ENCODE measurements at regions not wholly inside any gene's neighbourhood (a gene's known extent, or its start where the extent isn't known, plus 50 kb on each side); places are given as distances from the start of the nearest gene placed in this dataset.
"Not testable (repeated sequence)": the region's sequence is repeated elsewhere in the genome, so short reads cannot be mapped to it uniquely, and the experiment has no call there.

DNA sequence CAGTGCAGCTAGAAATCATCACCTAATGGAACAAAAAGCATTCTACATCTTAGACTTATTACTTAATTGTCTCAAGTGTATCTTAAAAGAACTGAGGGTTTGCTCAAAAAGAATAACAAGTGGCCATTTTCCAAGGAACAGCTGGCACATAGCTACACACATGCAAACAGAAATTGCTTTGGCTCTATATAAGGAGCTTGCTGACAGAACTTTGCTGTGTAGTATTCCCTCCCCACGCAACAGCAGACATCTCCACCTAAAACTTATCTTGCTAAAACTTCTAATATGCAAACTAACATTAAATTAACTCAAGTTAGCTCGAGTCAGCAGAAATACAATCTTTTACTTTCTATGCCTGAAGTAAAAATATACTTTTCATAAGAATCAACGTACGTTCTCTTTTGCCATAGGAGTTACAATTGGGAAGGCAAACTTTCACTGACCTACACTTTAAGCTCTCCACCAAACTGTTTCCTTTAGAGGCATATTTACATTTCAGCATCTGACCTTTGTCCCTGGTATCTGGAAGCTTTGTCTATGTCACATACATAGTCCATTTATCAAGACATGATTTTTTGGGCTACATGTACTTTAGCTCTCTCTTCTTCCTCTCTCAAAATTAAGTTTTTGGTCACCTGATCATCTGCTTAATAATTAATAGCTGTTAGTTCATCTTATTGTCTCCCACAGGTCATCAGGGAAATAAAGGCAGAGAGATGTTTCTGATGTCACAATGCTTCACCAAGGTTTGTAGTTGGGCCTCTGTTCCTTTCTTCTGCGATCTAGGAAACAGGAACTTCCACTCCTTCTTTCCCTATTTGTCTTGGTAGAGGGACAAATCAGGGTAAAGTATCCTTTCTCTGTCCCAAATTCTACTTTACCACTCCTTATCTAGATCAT is 163.4 kb upstream of the AGTR1 start:
- no peak for DNase-seq

DNA sequence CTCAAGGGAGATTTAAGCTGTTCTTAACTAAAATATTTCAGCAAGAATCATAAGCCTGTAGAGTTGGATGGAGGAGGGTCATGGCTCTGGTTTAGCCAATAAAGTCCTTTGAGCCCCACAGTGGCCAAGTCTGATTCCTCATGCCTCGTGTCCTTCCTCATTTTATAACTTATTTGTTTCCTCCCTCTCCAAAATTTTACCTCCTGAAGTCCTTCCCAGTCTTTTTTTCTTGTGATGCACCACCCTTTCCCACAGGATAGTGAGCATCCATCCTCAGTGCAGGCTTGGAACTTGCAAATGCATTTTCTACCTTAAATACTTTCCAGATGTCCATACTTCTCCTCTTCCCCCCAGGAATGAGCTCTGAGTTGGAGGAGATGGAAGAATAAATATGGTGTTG is 162.7 kb upstream of the AGTR1 start:
- DNase-seq = peak; percentile 39

- no peak for DNase-seq
Measured at GRCh38 chr3:148540266-148540665, 157.4 kb upstream of the AGTR1 start.

DNA sequence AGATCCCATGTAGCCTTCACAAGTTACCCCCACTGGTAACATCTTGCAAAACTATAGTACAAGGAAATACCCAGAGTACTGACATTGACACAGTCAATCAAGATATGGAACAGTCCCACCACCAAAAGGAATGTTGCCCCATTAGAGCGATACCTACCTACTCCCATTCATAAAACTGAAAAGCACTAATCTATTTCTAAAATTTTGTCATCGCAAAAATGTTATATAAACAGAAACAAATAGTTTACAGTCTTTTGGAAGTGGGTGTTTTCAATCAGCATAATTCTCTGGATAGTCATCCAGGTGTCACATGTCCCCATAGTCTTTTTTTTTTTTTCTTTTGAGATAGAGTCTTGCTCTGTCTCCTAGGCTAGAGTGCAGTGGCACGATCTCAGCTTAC is 156.9 kb upstream of the AGTR1 start:
- no peak for DNase-seq

GRCh38 chr3:148546959-148547358 is 150.7 kb upstream of the AGTR1 start:
- DNase-seq = no peak

DNA sequence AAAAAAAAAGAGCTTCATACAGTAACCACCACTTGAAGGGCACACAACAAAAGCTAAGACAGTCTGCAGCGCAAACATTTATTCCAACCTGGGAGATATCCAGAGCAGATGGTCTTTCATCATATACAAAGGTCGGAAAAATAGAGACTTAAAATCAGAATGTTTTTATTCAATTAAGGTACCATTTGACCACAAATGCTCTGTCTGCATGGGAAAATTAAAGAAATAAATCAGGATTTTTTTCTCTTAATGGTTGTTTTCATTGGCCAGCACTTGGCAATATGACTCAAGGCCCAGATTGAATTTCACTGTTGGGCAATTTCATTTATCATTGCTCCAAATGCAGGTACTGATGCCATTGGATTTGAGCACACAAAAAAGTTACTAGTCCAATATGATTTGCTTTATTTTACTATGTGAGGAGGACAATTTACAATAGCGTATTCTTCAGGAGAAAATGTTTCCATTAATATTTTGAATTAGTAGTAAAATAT is 145.9 kb upstream of the AGTR1 start:
- DNase-seq = no peak

- DNase-seq = no peak
Measured at GRCh38 chr3:148554367-148554766, 143.3 kb upstream of the AGTR1 start.

DNA sequence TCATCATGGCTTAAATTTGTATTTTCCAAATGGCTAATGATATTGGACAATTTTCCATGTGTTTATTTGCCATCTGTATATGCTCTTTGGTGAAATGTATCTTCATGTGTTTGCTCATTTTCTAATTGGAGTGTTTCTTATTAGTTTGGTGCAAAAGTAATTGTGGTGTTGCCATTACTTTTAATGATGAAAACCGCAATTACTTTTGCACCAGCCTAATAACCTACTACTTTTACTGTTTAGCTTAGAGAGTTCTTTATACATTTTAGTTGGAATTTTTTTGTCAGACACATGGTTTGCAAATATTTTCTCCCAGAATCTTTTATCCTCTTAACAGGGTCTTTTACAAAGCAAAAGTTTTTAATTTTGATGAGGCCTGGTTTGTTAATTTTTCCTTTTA is 141.0 kb upstream of the AGTR1 start:
- DNase-seq = no peak

GRCh38 chr3:148577579-148577978 is 120.1 kb upstream of the AGTR1 start:
- not testable (repeated sequence) for DNase-seq

GRCh38 chr3:148582126-148582525 is 115.6 kb upstream of the AGTR1 start:
- DNase-seq = no peak

- no peak for DNase-seq
Measured at GRCh38 chr3:148583793-148584192, 113.9 kb upstream of the AGTR1 start.

- DNase-seq = no peak
Measured at GRCh38 chr3:148584438-148584837, 113.3 kb upstream of the AGTR1 start.

DNA sequence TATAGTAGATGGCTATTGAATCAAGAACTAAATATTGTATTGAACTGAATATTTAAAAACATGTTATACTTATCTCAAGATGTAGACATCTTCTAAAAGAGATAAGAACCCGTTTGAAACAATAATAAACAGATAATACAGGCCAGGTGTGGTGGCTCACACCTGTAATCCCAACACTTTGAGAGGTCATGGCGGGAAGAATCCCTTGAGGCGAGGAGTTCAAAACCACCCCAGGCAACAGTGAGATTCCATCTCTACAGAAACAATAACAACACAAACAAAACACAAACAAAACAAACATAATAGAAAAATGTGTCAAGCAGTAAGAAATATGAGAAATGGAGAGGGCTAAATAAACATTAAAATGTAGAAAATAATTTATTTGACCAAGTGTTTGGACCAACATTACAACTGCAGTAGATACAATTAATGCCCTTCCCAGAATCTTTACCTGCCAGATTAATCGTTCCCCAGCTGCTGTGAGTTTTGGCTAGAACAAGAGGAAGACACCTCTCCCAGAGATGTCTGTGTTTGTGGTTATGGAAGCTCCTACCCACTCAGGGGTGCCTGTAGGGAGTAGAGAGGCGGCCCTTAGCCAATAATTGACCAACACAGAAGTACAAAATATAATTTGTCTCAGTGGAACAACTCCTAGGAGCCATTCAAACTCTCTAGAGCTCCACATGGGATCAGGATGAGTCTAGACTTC is 111.9 kb upstream of the AGTR1 start:
- no peak for DNase-seq

GRCh38 chr3:148588291-148588690 is 109.4 kb upstream of the AGTR1 start:
- no peak for DNase-seq

DNA sequence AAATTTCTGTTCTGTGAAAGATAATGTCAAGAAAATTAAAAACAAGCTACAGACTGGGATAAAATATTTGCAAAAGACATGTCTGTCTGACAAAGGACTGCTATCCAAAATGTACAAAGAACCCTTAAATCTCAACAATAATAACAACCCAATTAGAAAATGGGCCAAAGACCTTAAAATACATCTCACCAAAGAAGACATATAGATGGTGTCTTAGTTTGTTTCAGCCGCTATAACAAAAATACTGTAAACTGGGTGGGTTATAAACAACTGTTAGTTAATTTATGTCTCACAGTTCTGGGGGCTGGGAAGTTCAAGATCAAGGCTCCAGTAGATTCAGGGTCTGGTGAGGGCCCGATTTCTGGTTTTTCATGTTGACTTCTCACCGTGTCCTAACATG is 106.2 kb upstream of the AGTR1 start:
- no peak for DNase-seq

GRCh38 chr3:148598619-148599018 is 99.1 kb upstream of the AGTR1 start:
- DNase-seq = no peak

GRCh38 chr3:148599481-148599880 is 98.2 kb upstream of the AGTR1 start:
- no peak for DNase-seq

DNA sequence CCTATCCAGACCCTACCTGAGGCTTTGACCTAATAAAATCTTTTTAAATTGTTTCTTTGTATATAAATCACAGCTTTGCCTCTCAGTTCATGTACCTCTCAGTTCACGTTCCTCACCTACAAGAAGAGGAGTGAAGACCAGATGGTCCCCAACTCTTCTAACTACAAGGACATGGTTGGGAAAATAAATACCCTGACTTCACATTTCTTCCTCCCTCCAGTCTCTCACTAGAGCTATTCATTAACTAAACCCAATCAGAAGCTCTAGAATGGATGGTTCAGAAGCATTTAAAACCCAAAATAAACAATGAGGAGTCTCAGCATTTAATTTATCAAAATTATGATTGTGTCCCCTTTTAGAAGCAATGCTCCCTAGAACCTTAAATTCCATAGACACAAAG is 97.3 kb upstream of the AGTR1 start:
- DNase-seq = no peak

DNA sequence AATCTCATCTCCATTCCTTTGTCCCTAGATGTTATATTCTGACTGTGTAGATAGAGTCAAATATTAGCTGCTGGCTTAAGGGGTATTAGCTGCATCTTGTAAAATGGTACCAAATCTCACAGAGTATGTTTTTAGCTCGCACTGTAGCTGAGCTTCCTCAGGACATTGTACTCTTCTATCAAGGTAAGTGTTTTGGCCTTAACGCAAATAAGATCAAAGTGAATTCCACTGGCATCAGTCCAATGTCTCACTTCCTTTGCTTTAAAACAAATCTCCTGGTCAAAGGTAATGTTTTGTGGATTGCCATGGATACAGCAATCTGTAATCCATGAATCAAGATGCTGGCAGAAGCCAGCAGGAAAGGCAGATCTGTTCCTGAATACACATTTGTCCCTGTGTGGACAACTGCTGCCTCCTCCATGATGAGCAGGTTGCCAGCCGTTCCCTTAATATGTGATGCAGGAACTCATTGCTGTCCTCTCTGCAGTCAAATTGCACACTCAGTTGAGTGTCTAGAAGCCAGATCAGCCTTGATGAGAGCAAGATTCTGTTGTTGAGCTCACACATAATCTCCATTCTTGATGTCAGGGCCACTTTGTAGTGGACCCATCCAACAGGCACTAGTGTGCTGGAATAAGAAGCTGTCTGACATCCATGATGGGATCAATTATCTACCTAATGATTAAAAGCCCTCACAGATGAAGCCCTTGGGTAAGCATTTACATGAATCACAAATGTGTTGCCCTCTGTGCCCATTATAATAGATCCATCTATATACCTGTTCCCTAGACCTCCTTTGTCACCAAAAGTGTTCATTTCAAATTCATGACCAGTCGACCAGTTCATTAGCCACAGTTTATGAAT is 96.6 kb upstream of the AGTR1 start:
- DNase-seq = no peak

DNA sequence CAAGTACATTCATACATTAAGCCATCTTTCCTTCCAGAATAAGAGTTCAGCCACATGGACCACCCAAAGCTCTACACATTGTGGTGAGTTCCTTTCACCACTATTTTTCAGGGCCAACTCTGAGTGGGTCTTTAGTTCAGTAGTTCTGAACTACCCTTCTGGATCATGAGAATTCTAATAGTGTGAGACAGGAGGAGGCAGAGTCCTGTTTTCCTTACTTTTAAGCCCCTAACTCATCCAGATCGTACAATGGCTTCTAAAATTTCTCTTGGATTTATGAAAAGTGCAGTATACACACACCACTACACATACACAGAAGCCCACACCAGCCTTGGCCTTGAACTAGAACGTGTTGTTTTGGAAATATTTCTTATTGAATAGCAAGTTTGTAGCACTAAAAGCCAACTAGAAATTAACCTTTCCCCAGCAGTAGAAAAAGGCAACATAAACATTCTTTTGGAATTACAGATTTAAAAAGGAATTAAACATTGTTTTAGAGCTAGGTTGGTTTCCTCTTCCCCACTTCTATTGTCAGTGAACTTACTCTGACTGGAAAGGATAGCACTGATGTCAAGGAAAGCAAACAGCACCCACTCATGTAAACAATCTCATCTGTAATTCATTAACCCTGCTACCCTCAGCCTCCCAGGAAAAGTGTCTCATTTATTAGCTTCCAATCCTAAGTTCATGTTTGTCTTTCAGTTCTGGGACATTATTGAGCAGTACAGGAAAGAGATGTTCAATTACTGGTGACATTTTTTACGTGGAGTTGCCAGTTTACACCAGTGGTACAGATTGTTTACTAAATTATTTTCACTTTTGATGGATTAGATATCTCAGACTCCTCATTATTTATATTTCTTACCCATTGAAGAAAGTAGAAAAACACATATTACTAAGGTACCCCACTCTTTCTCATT is 95.7 kb upstream of the AGTR1 start:
- no peak for DNase-seq

- DNase-seq = no peak
Measured at GRCh38 chr3:148604270-148605085, 93.2 kb upstream of the AGTR1 start.

Measured in left hindlimb (tissue), 1 donor.